DOHH2 (cell line): ENCODE measurements at regions not wholly inside any gene's neighbourhood (a gene's known extent, or its start where the extent isn't known, plus 50 kb on each side); places are given as distances from the start of the nearest gene placed in this dataset.

Experiments used
- H3F3A ChIP-seq: fragments of 200-600 bp; sonication (generic), shearing (Covaris generic); 2 replicates; pipeline ENCODE4 v1.6.0; 2016; ENCODE audit warnings: antibody characterized with exemption, mild to moderate bottlenecking; ENCODE audit not compliant: control insufficient read depth, insufficient read depth
- H3K27ac ChIP-seq: fragments of 200-600 bp; sonication (generic); 2 replicates; pipeline ENCODE4 v1.5.1; 2014; ENCODE audit warnings: low read depth, mild to moderate bottlenecking, low read length, moderate library complexity
- H3K27me3 ChIP-seq: fragments of 200-600 bp; sonication (generic); 2 replicates; pipeline ENCODE4 v1.6.1; 2014; ENCODE audit warnings: mild to moderate bottlenecking, low read length, mixed read lengths; ENCODE audit not compliant: control insufficient read depth
- H3K36me3 ChIP-seq: fragments of 200-600 bp; sonication (generic); 2 replicates; pipeline ENCODE4 v1.6.1; 2014; ENCODE audit warnings: mild to moderate bottlenecking, low read length, moderate library complexity, mixed read lengths; ENCODE audit not compliant: control insufficient read depth
- H3K4me1 ChIP-seq: fragments of 200-600 bp; sonication (generic); 2 replicates; pipeline ENCODE4 v1.6.1; 2014; ENCODE audit warnings: mild to moderate bottlenecking, low read length, mixed read lengths; ENCODE audit not compliant: control insufficient read depth
- H3K4me2 ChIP-seq: fragments of 200-600 bp; sonication (generic); 2 replicates; pipeline ENCODE4 v1.6.0; 2014; ENCODE audit warnings: mild to moderate bottlenecking, low read length, moderate library complexity
- H3K4me3 ChIP-seq: fragments of 200-600 bp; sonication (generic); 2 replicates; pipeline ENCODE4 v1.5.1; 2014; ENCODE audit warnings: mild to moderate bottlenecking, low read length, mixed read lengths
- H3K79me2 ChIP-seq: fragments of 200-600 bp; sonication (generic); 2 replicates; pipeline ENCODE4 v1.6.1; 2014; ENCODE audit warnings: mild to moderate bottlenecking, low read length, mixed read lengths; ENCODE audit not compliant: control insufficient read depth
- H3K9me2 ChIP-seq: fragments of 200-600 bp; sonication (generic); replicated peaks from 2 replicates; pipeline ENCODE4 v1.6.1; 2014; ENCODE audit warnings: mild to moderate bottlenecking, low read length, mixed read lengths; ENCODE audit not compliant: control insufficient read depth
- H3K9me3 ChIP-seq: fragments of 200-600 bp; sonication (generic); 2 replicates; pipeline ENCODE4 v1.6.1; 2014; ENCODE audit warnings: antibody characterized with exemption, low read length, mixed read lengths; ENCODE audit not compliant: control insufficient read depth, insufficient read depth
- H4K20me1 ChIP-seq: fragments of 200-600 bp; sonication (generic); 2 replicates; pipeline ENCODE4 v1.6.0; 2014; ENCODE audit warnings: low read depth, mild to moderate bottlenecking, antibody characterized with exemption, low read length, moderate library complexity; ENCODE audit not compliant: control insufficient read depth, insufficient read depth
- EZH2phosphoT487 ChIP-seq: fragments of 200-600 bp; sonication (generic); IDR thresholded peaks from 2 replicates; pipeline ENCODE4 v1.6.1; 2017; ENCODE audit warnings: borderline replicate concordance, mild to moderate bottlenecking, antibody characterized with exemption, low read length, moderate library complexity, mixed read lengths
- TF ChIP-seq, protein P1 (sequence below): fragments of 200-600 bp; sonication (generic); IDR thresholded peaks from one replicate; pipeline ENCODE4 v1.5.1; 2014; ENCODE audit warnings: antibody characterized with exemption, mild to moderate bottlenecking, low read depth, low read length; ENCODE audit not compliant: poor library complexity, severe bottlenecking

DNA sequence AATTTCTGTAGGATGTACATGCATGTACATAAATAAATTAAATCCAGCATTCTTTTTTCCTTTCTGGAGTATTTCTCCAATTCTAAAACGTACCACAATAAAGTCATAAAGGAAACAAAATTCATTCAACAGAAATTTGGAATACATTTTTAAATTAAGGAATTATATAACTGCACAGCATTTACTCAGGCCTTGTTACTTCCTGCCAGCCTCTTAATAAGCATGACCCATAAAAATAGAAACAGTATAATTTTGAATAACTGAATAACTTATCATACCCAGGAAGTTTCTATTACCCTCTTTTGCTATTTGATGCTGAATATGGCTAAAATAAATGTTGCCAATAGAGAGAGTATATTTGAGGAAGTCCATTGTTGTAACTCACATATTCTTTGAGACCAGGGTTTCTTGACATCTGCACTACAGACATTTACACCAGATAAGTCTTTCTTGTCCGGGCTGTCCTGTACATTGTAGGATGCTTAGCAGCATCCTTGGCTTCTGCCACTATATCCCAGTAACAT is 178.2 kb downstream of the KLF12 start:
- H3K27ac ChIP-seq, result peak overlapping the region; percentile 90
- no peaks in the 10 kb centered on the region for H3K9me3 ChIP-seq
- H3K4me2 ChIP-seq, result peak overlapping the region; percentile 62
- no peak for TF ChIP-seq EZH2phosphoT487
- TF ChIP-seq, protein P1, sequence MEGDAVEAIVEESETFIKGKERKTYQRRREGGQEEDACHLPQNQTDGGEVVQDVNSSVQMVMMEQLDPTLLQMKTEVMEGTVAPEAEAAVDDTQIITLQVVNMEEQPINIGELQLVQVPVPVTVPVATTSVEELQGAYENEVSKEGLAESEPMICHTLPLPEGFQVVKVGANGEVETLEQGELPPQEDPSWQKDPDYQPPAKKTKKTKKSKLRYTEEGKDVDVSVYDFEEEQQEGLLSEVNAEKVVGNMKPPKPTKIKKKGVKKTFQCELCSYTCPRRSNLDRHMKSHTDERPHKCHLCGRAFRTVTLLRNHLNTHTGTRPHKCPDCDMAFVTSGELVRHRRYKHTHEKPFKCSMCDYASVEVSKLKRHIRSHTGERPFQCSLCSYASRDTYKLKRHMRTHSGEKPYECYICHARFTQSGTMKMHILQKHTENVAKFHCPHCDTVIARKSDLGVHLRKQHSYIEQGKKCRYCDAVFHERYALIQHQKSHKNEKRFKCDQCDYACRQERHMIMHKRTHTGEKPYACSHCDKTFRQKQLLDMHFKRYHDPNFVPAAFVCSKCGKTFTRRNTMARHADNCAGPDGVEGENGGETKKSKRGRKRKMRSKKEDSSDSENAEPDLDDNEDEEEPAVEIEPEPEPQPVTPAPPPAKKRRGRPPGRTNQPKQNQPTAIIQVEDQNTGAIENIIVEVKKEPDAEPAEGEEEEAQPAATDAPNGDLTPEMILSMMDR, result no peak
- H3K9me2 ChIP-seq, result no peaks in the 10 kb centered on the region
- H3K4me3 ChIP-seq, result peak overlapping the region; percentile 46
- H3K4me1 ChIP-seq, result peaks cover 98% of the 10 kb centered on the region
- no peaks in the 10 kb centered on the region; the same call in 1 of the 2 replicates for H3K36me3 ChIP-seq
- H3K79me2 ChIP-seq, result peaks cover 49% of the 10 kb centered on the region
- H4K20me1 ChIP-seq, result no peaks in the 10 kb centered on the region
- peaks cover 35% of the 10 kb centered on the region for H3F3A ChIP-seq
- no peaks in the 10 kb centered on the region for H3K27me3 ChIP-seq

DNA sequence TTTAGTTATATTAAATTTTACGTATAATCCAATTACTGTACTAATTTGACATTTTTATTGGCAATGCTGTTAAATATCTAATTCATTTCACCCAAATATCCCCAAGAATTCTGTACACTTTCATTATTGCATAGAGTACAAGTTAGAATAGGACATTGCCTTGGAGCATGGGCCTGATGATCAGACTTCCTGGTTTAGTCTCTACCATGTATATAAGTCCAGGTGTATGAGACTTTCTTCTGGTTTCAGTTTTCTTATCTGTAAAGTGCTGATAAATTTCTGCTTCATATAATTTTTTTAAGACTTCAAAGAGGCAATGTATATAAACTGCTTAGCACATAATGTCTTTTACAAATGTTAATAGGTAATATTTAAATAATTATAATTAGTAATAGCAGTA is 179.4 kb downstream of the KLF12 start:
- H3K4me2 ChIP-seq, result peak overlapping the region; percentile 52
- H3K9me2 ChIP-seq, result no peaks in the 10 kb centered on the region
- H4K20me1 ChIP-seq, result no peaks in the 10 kb centered on the region
- no peaks in the 10 kb centered on the region for H3K9me3 ChIP-seq
- H3K4me3 ChIP-seq, result peak overlapping the region; percentile 23
- peaks cover 53% of the 10 kb centered on the region for H3K79me2 ChIP-seq
- H3K4me1 ChIP-seq, result peaks cover 98% of the 10 kb centered on the region
- H3K27ac ChIP-seq, result peak overlapping the region; percentile 90
- H3K36me3 ChIP-seq, result no peaks in the 10 kb centered on the region; the same call in 1 of the 2 replicates
- H3F3A ChIP-seq, result peaks cover 32% of the 10 kb centered on the region
- H3K27me3 ChIP-seq, result no peaks in the 10 kb centered on the region
- no peak for TF ChIP-seq EZH2phosphoT487
- TF ChIP-seq, protein P1, result no peak

DNA sequence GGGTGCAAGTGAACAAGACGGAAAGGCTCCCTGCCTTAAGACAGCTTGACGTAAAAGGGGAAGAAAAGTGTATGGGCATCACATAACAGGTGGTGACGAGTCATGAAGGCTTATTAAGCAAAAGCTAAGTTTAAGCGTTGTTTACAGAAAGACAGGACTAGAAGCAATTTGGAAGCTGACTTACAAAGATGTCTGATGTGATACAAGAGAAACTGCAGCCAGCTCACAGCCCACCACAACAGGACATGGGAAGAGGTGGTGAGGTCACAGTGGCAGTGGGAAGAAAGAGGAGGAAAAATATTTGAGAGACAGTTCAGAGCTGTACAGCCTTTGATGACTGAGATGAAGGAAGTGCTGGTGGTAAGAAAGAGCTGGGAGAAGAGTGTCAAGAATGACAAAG is 181.6 kb downstream of the KLF12 start:
- Histone ChIP-seq H3K9me2 (no peaks in the 10 kb centered on the region), H3K36me3 (no peaks in the 10 kb centered on the region; the same call in 1 of the 2 replicates), H4K20me1 (no peaks in the 10 kb centered on the region), H3K27me3 (no peaks in the 10 kb centered on the region), H3K4me1 (peaks cover 100% of the 10 kb centered on the region), H3K9me3 (no peaks in the 10 kb centered on the region), H3K4me3 (peak overlapping the region; percentile 1; the same call in 1 of the 2 replicates), H3K27ac (peak overlapping the region; percentile 90), H3F3A (peaks cover 28% of the 10 kb centered on the region), H3K4me2 (peak overlapping the region; percentile 29), H3K79me2 (peaks cover 41% of the 10 kb centered on the region)
- TF ChIP-seq EZH2phosphoT487, result no peak
- TF ChIP-seq, protein P1, result no peak
